CD4-positive, alpha-beta T cell treated with Interleukin-17A for 4 hours (primary cell): ENCODE measurements at regions not wholly inside any gene's neighbourhood (a gene's known extent, or its start where the extent isn't known, plus 50 kb on each side); places are given as distances from the start of the nearest gene placed in this dataset.
"Not testable (repeated sequence)": the region's sequence is repeated elsewhere in the genome, so short reads cannot be mapped to it uniquely, and the experiment has no call there.

Experiments used
- DNase-seq: peaks from one replicate; pipeline ENCODE4 v3.0.0-alpha.2; 2020; ENCODE audit warnings: mixed read lengths

DNA sequence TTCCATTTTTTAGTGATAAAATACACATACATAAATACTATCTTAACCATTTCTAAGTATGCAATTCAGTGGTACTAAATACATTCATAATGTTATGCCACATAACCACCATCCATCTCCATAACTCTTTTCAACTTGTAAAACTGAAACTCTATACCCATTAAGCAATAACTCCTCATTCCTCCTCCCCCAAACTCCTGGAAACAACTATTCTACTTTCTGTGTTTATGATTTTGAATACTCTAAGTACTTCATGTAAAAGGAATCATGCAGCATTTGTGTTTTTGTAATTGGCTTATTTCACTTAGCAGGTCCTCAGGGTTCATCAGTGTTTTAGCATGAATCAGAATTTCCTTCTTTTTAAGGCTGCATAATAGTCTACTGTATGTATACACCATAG, 131.8 kb downstream of the TES start:
- DNase-seq, result no peak

DNA sequence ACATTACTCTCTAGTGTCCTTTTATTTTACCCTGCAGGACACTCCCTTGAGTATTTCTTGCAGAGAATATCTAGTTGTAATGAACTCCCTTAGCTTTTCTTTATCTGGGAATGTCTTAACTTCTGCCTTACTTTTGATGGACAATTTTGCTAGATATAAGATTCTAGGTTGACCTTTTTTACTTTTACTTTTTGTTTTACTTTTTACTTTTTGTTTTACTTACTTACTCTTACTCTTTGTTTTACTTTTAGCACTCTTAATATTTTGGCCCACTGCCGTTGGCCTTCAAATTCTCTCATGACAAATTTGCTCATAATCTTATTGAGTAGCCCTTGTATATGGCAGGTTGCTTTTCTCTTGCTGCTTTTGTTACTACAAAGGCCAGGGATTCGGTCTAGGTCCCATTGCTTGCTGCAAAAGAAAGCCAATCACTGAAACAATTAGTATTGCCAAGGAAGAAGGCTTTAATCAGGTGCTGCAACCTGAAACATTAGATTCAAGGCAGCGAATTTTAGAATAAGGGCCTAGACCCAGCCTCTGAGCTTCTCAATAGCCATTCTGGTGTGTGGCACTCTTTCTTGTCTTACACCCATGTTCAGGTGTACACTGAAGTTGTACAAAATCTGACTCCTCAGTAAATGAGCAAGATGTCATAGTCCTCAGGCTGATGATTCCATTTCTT, 137.0 kb downstream of the TES start:
- no peak for DNase-seq

- no peak for DNase-seq
These were observed 138.0 kb downstream of the TES start for GRCh38 chr7:116348346-116348745.

DNA sequence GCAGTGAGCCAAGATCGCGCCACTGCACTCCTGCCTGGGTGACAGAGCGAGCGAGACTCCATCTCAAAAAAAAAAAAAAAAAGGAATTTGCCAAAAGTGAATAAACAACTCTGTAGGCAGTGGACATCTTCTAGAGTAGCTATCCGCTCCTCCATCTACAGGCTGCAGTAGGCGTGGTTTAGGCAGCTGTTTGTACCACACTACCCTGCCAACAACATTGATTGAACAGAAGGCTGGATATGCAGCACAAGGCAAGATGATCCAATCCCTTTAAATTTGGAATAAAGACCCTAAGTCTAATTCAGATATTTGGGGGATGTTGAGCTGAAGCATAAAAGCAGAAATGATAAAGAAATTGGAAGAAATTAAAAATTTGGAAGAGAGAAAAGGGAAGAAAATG, 141.6 kb downstream of the TES start:
- no peak for DNase-seq

DNA sequence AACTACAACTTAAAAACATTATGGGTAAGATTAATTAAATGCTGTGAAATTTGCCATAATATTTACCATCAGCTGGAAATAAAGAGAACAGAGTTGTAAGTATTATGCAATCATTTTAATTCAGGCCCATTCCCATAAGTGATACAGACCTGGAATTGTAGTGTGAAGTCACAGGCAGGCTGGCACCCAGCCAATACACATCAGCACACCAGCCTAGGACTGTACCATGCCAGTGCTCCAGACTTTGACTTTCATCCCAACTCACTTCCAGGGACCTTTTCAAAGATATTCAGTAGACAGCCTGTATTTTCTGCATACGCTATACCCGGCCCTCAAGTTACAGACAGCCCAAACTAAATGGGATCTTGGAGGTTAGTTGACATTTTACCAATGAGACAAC, 143.3 kb downstream of the TES start:
- no peak for DNase-seq

GRCh38 chr7:116354171-116354545, 143.8 kb downstream of the TES start:
- no peak for DNase-seq

GRCh38 chr7:116354546-116355423, 144.4 kb downstream of the TES start:
- DNase-seq, result no peak

DNA sequence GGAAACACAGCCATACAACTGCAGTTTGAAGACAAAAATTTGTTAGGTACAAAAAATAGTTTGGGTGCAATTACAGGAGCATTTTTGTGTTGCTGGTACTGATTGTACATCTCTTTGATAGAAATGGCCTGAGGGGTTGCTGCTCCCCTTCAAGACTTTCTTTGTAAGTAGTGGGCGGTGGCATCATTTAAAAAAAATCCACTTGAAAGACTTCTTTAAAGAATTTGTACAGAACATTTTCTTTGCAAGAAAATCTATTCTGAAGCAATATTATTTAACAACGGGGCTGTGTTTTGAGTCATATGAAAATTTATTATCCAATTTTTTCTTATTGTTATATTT, 144.1 kb upstream of the CAV2 start:
- DNase-seq, result no peak

GRCh38 chr7:116356333-116356965, 143.1 kb upstream of the CAV2 start:
- no peak for DNase-seq

DNA sequence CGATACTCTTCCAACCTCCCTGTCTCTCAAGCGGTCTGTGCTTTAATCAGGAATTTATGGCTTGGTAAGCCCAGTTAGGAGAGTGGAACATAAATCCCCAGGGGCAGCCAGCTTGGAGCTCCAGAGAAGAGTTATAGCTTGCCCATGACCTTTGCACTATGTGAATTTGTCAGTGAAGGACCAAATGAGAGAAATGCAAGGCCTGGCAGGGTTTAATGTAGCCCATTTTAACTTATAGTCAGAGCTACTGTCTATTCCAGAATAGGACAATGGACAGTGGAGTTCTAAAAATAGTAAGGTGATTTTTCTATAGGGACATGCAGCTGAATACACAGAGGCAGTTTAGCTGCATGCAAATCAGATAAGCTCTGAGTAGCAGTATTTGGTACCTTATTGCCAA, 142.6 kb upstream of the CAV2 start:
- DNase-seq, result no peak

DNA sequence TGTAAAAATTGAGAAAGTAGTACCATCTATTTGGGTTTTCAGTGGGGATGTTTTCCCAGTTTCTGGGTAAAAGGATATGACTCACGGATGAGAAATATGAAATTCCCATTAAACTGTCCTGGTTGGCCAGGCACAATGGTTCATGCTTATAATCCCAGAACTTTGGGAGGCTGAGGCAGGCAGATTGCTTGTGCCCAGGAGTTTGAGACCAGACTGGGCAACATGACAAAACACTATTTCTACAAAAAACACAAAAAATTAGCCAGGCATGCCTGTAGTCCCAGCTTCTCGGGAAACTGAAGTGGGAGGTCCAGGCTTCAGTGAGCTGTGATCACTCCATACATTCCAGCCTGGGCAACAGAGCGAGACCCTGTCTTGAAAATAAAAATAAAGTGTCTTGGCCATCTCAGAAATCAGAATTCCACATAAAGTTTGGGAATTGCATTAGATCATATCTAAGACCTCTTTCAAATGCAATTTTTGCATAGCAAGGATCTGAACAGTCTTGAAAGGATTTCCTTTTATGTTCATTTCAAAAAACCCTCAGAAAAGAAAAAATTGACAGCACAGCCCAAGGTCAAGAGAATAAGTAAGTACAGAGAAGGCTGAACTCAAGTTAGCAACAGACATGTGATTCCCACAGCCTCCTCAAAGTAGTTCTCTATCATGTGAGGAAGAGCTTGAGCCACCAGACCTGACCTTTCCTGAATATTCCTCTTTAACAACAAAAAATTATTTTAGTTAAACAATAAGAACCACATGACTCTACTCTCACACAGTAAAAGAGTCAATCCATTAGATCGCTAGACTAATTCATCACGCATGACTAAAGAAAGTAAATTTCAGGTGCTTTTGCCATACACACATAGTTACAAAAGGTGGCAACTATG, 141.5 kb upstream of the CAV2 start:
- DNase-seq, result no peak

- DNase-seq, result no peak
These were observed 137.8 kb upstream of the CAV2 start for GRCh38 chr7:116361767-116362166.

DNA sequence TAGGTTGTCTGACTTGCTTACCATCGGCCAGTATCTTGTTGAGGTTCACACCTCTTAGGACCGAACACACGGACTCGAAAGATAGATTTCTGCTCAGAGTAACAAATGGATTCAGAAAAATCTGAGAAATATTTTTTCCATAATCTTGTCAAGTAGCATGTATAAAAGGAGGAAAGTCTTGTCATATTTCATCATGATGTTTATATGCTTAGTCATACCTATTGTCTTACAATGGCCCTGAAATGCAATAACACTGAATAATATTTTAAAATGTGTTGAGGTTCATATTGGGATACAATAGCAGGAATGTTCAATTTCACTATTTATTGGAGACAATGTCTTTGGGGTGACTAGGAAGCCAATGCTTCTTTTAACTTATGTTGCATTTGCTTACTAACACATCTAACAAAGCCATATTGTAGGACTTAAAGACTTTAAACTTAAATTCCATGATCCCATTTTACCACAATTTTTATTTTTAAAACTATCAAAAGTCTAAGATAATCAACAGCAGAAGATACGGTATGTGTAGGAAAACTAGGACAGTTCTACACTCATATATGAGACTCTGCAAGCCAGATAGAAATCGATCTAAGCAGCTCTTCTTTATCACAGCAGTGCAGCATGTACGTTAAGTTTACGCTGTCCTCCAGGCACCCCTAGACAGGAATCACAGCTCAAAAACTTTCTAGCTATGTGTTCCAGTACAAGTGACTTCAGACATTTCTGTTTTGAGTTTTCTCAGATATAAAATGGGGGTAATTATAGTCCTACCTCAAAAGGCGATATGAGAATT, 135.7 kb upstream of the CAV2 start:
- no peak for DNase-seq

- no peak for DNase-seq
These were observed 135.1 kb upstream of the CAV2 start for GRCh38 chr7:116364469-116364868.

- no peak for DNase-seq
These were observed 133.7 kb upstream of the CAV2 start for GRCh38 chr7:116365797-116366196.

DNA sequence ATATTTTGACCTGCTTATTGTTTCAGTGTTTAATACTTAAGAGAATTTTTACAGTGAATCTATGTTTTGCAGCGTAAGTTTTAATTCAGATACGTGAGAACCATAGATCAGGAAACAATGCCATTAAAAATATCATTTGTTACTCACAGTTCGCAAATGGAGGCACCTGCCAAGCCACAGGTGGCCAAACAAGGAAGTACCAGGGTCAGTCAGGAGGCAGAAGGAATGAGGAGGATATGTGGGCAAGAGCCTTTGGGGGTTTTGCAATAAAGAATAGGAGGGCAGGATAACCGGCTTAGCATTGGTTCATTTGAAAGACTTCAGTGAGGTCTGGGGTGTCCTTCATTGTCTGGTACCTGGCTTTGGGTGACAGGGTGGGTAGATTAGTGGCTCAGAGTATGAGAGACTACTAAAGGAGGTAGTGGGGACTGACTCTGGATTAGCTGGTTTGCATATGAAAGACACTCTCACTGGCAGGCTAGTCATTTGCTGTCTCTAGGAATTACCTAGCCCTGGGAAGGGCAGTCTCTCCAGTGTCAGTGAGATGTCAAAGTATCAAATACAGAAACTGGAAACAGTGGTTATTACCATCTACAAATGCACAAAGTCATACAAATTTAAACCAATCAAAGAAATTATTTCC, 132.2 kb upstream of the CAV2 start:
- DNase-seq, result no peak

- DNase-seq, result no peak
These were observed 130.6 kb upstream of the CAV2 start for GRCh38 chr7:116368965-116369364.

- DNase-seq, result not testable (repeated sequence)
These were observed 128.0 kb upstream of the CAV2 start for GRCh38 chr7:116371536-116371935.

DNA sequence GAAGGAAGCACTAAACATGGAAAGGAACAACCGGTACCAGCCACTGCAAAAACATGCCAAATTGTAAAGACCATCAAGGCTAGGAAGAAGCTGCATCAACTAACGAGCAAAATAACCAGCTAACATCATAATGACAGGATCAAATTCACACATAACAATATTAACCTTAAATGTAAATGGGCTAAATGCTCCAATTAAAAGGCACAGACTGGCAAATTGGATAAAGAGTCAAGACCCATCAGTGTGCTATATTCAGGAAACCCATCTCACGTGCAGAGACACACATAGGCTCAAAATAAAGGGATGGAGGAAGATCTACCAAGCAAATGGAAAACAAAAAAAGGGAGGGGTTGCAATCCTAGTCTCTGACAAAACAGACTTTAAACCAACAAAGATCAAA, 126.3 kb upstream of the CAV2 start:
- not testable (repeated sequence) for DNase-seq

DNA sequence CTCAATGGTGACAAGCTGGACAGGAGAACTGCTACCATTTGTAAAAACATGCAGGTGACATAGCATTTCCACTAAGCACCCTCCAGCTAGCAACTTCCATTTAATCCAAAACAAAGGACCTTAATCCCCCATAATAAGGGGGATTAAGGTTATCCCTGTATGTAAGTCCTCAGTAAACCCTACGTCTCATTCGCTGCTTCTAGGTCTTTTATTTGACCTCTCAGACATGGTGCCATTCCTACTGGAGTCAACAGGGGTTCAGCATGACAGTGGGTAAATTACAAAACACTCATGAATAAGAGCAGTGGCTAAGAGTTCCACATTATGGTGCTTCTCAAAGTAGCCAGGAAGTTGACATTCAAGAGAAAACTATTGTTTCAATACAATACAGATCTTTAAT, 121.8 kb upstream of the CAV2 start:
- no peak for DNase-seq

GRCh38 chr7:116380025-116380424, 119.5 kb upstream of the CAV2 start:
- DNase-seq, result no peak

GRCh38 chr7:116382375-116382774, 117.2 kb upstream of the CAV2 start:
- no peak for DNase-seq
